ENCODE measurements at regions not wholly inside any gene's neighbourhood (a gene's known extent, or its start where the extent isn't known, plus 50 kb on each side); places are given as distances from the start of the nearest gene placed in this dataset.

- Histone ChIP-seq H3K9ac (ENCODE audit: low read length) (no peak overlapping the region), H3K9me2 (ENCODE audit: insufficient read depth, low read length) (no peaks in the 10 kb centered on the region), H3K27me3 (ENCODE audit: insufficient read depth, low read depth, low read length) (no peaks in the 10 kb centered on the region), H3F3A (ENCODE audit: insufficient read depth, low read length, poor library complexity, severe bottlenecking) (no peaks in the 10 kb centered on the region), H4K20me1 (ENCODE audit: insufficient read depth) (no peaks in the 10 kb centered on the region), H3K27ac (ENCODE audit: low read length) (no peak overlapping the region), H3K9me3 (ENCODE audit: low read length) (no peaks in the 10 kb centered on the region), H2AFZ (ENCODE audit: low read depth, low read length) (no peak overlapping the region), H3K36me3 (ENCODE audit: insufficient read depth, low read length) (no peaks in the 10 kb centered on the region), H3K4me2 (ENCODE audit: low read length) (no peak overlapping the region), H3K4me3 (ENCODE audit: low read length) (no peak overlapping the region), H3K79me2 (replicated peaks; ENCODE audit: insufficient read depth, low read length) (no peaks in the 10 kb centered on the region)
- TF ChIP-seq EP300 (conservative IDR thresholded peaks at IDR 0.05; ENCODE audit: poor library complexity, severe bottlenecking) (no peak), TAF1 (IDR thresholded peaks at IDR 0.05; ENCODE audit: low read depth) (no peak), RAD21 (conservative IDR thresholded peaks at IDR 0.05) (no peak), REST (IDR thresholded peaks at IDR 0.05; ENCODE audit: borderline replicate concordance) (no peak), EZH2 (IDR thresholded peaks at IDR 0.05; ENCODE audit: borderline replicate concordance, insufficient read depth, low read length, poor library complexity, severe bottlenecking) (no peak)
Measured at GRCh38 chr15:62437753-62438152, 272.7 kb upstream of the C2CD4B start.

GRCh38 chr15:62439543-62440016 lies 274.5 kb upstream of the C2CD4B start:
- H3K79me2 ChIP-seq (replicated peaks; ENCODE audit: insufficient read depth, low read length): no peaks in the 10 kb centered on the region
- H3K4me2 ChIP-seq (ENCODE audit: low read length): no peak overlapping the region

More at GRCh38 chr15:62439543-62440016, 274.5 kb upstream of the C2CD4B start:
- no peak for TF ChIP-seq POLR2AphosphoS5 (IDR thresholded peaks at IDR 0.05)
- no peak for TF ChIP-seq REST (IDR thresholded peaks at IDR 0.05; ENCODE audit: borderline replicate concordance)
- no peak for TF ChIP-seq EP300 (conservative IDR thresholded peaks at IDR 0.05; ENCODE audit: poor library complexity, severe bottlenecking)
- TF ChIP-seq EZH2 (IDR thresholded peaks at IDR 0.05; ENCODE audit: borderline replicate concordance, insufficient read depth, low read length, poor library complexity, severe bottlenecking): no peak
- no peak for TF ChIP-seq RAD21 (conservative IDR thresholded peaks at IDR 0.05)
- TF ChIP-seq CTCF (IDR thresholded peaks at IDR 0.05; ENCODE audit: poor library complexity, severe bottlenecking): no peak
- TF ChIP-seq SMC3 (conservative IDR thresholded peaks at IDR 0.05; ENCODE audit: poor library complexity): no peak
- no peak for TF ChIP-seq TAF1 (IDR thresholded peaks at IDR 0.05; ENCODE audit: low read depth)
- no peak for TF ChIP-seq MXI1 (conservative IDR thresholded peaks at IDR 0.05; ENCODE audit: poor library complexity, severe bottlenecking)
- Histone ChIP-seq H3K9me3 (ENCODE audit: low read length) (no peaks in the 10 kb centered on the region), H3K27me3 (ENCODE audit: insufficient read depth, low read depth, low read length) (no peaks in the 10 kb centered on the region), H3F3A (ENCODE audit: insufficient read depth, low read length, poor library complexity, severe bottlenecking) (no peaks in the 10 kb centered on the region), H3K9me2 (ENCODE audit: insufficient read depth, low read length) (no peaks in the 10 kb centered on the region), H2AFZ (ENCODE audit: low read depth, low read length) (no peak overlapping the region), H3K9ac (ENCODE audit: low read length) (no peak overlapping the region), H3K27ac (ENCODE audit: low read length) (no peak overlapping the region), H3K4me3 (ENCODE audit: low read length) (no peak overlapping the region), H3K36me3 (ENCODE audit: insufficient read depth, low read length) (no peaks in the 10 kb centered on the region), H4K20me1 (ENCODE audit: insufficient read depth) (no peaks in the 10 kb centered on the region)
